ENCODE measurements at regions not wholly inside any gene's neighbourhood (a gene's known extent, or its start where the extent isn't known, plus 50 kb on each side); places are given as distances from the start of the nearest gene placed in this dataset.

GRCh38 chr6:22115559-22115958 lies 181.3 kb downstream of the PRL start:
- Histone ChIP-seq H3K4me3 (ENCODE audit: low read length, poor library complexity, severe bottlenecking) (no peak overlapping the region), H3K27me3 (ENCODE audit: insufficient read depth, low read length, poor library complexity, severe bottlenecking) (no peaks in the 10 kb centered on the region), H3K9ac (ENCODE audit: low read depth, low read length, poor library complexity, severe bottlenecking) (no peak overlapping the region), H3F3A (ENCODE audit: low read depth) (no peaks in the 10 kb centered on the region), H3K9me3 (ENCODE audit: insufficient read depth, low read depth, low read length) (no peaks in the 10 kb centered on the region), H2AFZ (ENCODE audit: low read length) (no peak overlapping the region), H3K4me2 (ENCODE audit: low read depth, low read length, poor library complexity, severe bottlenecking) (no peak overlapping the region), H3K4me1 (ENCODE audit: insufficient read depth, low read length, poor library complexity, severe bottlenecking) (peaks cover 8% of the 10 kb centered on the region), H3K36me3 (ENCODE audit: insufficient read depth, low read length) (peaks cover 88% of the 10 kb centered on the region), H3K79me2 (ENCODE audit: insufficient read depth, low read length) (no peaks in the 10 kb centered on the region), H4K20me1 (ENCODE audit: insufficient read depth, low read length, poor library complexity, severe bottlenecking) (no peaks in the 10 kb centered on the region), H3K9me2 (replicated peaks; ENCODE audit: low read depth, low read length) (no peaks in the 10 kb centered on the region)
- no peak for TF ChIP-seq CTCF (conservative IDR thresholded peaks at IDR 0.05; ENCODE audit: low read length)
- no peak for TF ChIP-seq EZH2phosphoT487 (IDR thresholded peaks at IDR 0.05; ENCODE audit: borderline replicate concordance)

GRCh38 chr6:22117631-22118030 lies 179.2 kb downstream of the PRL start:
- Histone ChIP-seq H3K79me2 (ENCODE audit: insufficient read depth, low read length) (no peaks in the 10 kb centered on the region), H3K4me3 (ENCODE audit: low read length, poor library complexity, severe bottlenecking) (no peak overlapping the region), H3K9me3 (ENCODE audit: insufficient read depth, low read depth, low read length) (no peaks in the 10 kb centered on the region), H3K27me3 (ENCODE audit: insufficient read depth, low read length, poor library complexity, severe bottlenecking) (no peaks in the 10 kb centered on the region), H3K9me2 (replicated peaks; ENCODE audit: low read depth, low read length) (no peaks in the 10 kb centered on the region), H3K4me1 (ENCODE audit: insufficient read depth, low read length, poor library complexity, severe bottlenecking) (peaks cover 8% of the 10 kb centered on the region), H3F3A (ENCODE audit: low read depth) (no peaks in the 10 kb centered on the region), H3K4me2 (ENCODE audit: low read depth, low read length, poor library complexity, severe bottlenecking) (no peak overlapping the region), H3K9ac (ENCODE audit: low read depth, low read length, poor library complexity, severe bottlenecking) (no peak overlapping the region), H3K36me3 (ENCODE audit: insufficient read depth, low read length) (peaks cover 71% of the 10 kb centered on the region), H2AFZ (ENCODE audit: low read length) (no peak overlapping the region), H4K20me1 (ENCODE audit: insufficient read depth, low read length, poor library complexity, severe bottlenecking) (no peaks in the 10 kb centered on the region)
- TF ChIP-seq EZH2phosphoT487 (IDR thresholded peaks at IDR 0.05; ENCODE audit: borderline replicate concordance) (no peak), CTCF (conservative IDR thresholded peaks at IDR 0.05; ENCODE audit: low read length) (no peak)

GRCh38 chr6:22119500-22119899 lies 177.3 kb downstream of the PRL start:
- peaks cover 8% of the 10 kb centered on the region for H3K4me1 ChIP-seq (ENCODE audit: insufficient read depth, low read length, poor library complexity, severe bottlenecking)
- no peaks in the 10 kb centered on the region for H4K20me1 ChIP-seq (ENCODE audit: insufficient read depth, low read length, poor library complexity, severe bottlenecking)
- H3K9ac ChIP-seq (ENCODE audit: low read depth, low read length, poor library complexity, severe bottlenecking) = no peak overlapping the region
- no peaks in the 10 kb centered on the region for H3F3A ChIP-seq (ENCODE audit: low read depth)
- H3K79me2 ChIP-seq (ENCODE audit: insufficient read depth, low read length) = no peaks in the 10 kb centered on the region
- no peak overlapping the region for H3K4me2 ChIP-seq (ENCODE audit: low read depth, low read length, poor library complexity, severe bottlenecking)
- H3K36me3 ChIP-seq (ENCODE audit: insufficient read depth, low read length) = peaks cover 66% of the 10 kb centered on the region
- TF ChIP-seq EZH2phosphoT487 (IDR thresholded peaks at IDR 0.05; ENCODE audit: borderline replicate concordance) (no peak), CTCF (conservative IDR thresholded peaks at IDR 0.05; ENCODE audit: low read length) (no peak)
- no peak overlapping the region for H3K4me3 ChIP-seq (ENCODE audit: low read length, poor library complexity, severe bottlenecking)
- H3K27me3 ChIP-seq (ENCODE audit: insufficient read depth, low read length, poor library complexity, severe bottlenecking) = no peaks in the 10 kb centered on the region
- H2AFZ ChIP-seq (ENCODE audit: low read length) = no peak overlapping the region
- no peaks in the 10 kb centered on the region for H3K9me3 ChIP-seq (ENCODE audit: insufficient read depth, low read depth, low read length)
- H3K9me2 ChIP-seq (replicated peaks; ENCODE audit: low read depth, low read length) = no peaks in the 10 kb centered on the region

All from Loucy (cell line).